NB4 (cell line): ENCODE measurements at regions not wholly inside any gene's neighbourhood (a gene's known extent, or its start where the extent isn't known, plus 50 kb on each side); places are given as distances from the start of the nearest gene placed in this dataset.

ENCODE experiments used
- MYC ChIP-seq: IDR thresholded peaks from 2 replicates; pipeline ENCODE4 v1.6.1; 2011; ENCODE audit warnings: low read depth, low read length
- POLR2A ChIP-seq: IDR thresholded peaks from 2 replicates; pipeline ENCODE4 v1.6.1; 2011; ENCODE audit warnings: mild to moderate bottlenecking; ENCODE audit not compliant: insufficient read length; ENCODE audit errors: extremely low read depth
- TF ChIP-seq, protein P1 (sequence below): IDR thresholded peaks from one replicate; pipeline ENCODE4 v1.5.1; 2012; ENCODE audit warnings: low read depth, low read length
- TF ChIP-seq, protein P2 (sequence below): IDR thresholded peaks from 2 replicates; pipeline ENCODE4 v1.6.1; 2011; ENCODE audit warnings: low read depth, low read length

DNA sequence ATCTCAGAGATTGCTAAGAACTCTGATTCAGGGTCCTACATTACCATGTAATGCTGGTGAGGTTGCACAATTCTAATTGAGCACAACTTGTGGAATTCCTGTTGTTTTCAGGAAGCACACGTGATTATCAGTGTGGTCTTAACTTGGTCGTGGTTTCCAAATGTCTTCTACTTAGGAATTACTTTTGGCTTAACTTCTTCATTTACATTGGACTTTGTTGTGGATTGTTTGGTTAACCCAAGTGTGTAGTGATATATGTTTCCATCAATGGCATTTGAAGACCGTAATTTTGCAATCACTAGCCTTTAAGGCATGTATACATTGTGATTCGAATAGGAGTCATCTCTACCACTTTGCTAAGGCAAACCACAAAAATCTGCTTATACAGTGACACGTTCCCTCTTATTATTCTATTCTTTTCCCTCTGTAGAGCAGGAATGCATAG is 373.3 kb downstream of the IRS1 start:
- TF ChIP-seq POLR2A (no peak), MYC (no peak)
- TF ChIP-seq, protein P1, sequence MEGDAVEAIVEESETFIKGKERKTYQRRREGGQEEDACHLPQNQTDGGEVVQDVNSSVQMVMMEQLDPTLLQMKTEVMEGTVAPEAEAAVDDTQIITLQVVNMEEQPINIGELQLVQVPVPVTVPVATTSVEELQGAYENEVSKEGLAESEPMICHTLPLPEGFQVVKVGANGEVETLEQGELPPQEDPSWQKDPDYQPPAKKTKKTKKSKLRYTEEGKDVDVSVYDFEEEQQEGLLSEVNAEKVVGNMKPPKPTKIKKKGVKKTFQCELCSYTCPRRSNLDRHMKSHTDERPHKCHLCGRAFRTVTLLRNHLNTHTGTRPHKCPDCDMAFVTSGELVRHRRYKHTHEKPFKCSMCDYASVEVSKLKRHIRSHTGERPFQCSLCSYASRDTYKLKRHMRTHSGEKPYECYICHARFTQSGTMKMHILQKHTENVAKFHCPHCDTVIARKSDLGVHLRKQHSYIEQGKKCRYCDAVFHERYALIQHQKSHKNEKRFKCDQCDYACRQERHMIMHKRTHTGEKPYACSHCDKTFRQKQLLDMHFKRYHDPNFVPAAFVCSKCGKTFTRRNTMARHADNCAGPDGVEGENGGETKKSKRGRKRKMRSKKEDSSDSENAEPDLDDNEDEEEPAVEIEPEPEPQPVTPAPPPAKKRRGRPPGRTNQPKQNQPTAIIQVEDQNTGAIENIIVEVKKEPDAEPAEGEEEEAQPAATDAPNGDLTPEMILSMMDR, result no peak
- TF ChIP-seq, protein P2, sequence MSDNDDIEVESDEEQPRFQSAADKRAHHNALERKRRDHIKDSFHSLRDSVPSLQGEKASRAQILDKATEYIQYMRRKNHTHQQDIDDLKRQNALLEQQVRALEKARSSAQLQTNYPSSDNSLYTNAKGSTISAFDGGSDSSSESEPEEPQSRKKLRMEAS, result no peak
